A673 (cell line): ENCODE measurements at regions not wholly inside any gene's neighbourhood (a gene's known extent, or its start where the extent isn't known, plus 50 kb on each side); places are given as distances from the start of the nearest gene placed in this dataset.

Experiments used
- BruUV-seq: library from RNA; stranded (reverse); fragments of 400-500 nt; replicated peaks from 2 replicates; lab custom pipeline; 2021; lab: Mats Ljungman, UMichigan
- CTCF ChIA-PET: fragments of 300-600 bp; sonication (Branson Sonifier 250); formaldehyde crosslinking; loops from one replicate; lab custom pipeline; 2022; ENCODE audit warnings: antibody characterized with exemption; lab: Charles Lee
- POLR2A ChIA-PET: fragments of 300-600 bp; sonication (Branson Sonifier 250); formaldehyde crosslinking; loops from one replicate; lab custom pipeline; 2022; ENCODE audit warnings: antibody characterized with exemption; ENCODE audit not compliant: low non-redundant PET; lab: Charles Lee
- DNase-seq: peaks from one replicate; pipeline ENCODE4 v3.0.0-alpha.2; 2015; ENCODE audit warnings: low spot score
- H3K27ac ChIP-seq: fragments of 200-600 bp; sonication (generic); 2 replicates; pipeline ENCODE4 v1.5.1; 2016; ENCODE audit warnings: mixed run types, low read depth, mild to moderate bottlenecking, mixed read lengths, antibody characterized with exemption, low read length; ENCODE audit not compliant: poor library complexity, severe bottlenecking
- H3K27me3 ChIP-seq: fragments of 200-600 bp; sonication (generic); replicated peaks from 2 replicates; pipeline ENCODE4 v1.6.1; 2017; ENCODE audit warnings: mixed run types, low read depth, mild to moderate bottlenecking, mixed read lengths, antibody characterized with exemption, low read length; ENCODE audit not compliant: insufficient read depth, poor library complexity
- H3K36me3 ChIP-seq: fragments of 200-600 bp; sonication (generic); 2 replicates; pipeline ENCODE4 v1.6.1; 2016; ENCODE audit warnings: mixed run types, mild to moderate bottlenecking, mixed read lengths, antibody characterized with exemption, low read length; ENCODE audit not compliant: insufficient read depth, poor library complexity, severe bottlenecking
- H3K4me1 ChIP-seq: fragments of 200-600 bp; sonication (generic); 2 replicates; pipeline ENCODE4 v1.6.1; 2017; ENCODE audit warnings: mixed run types, mild to moderate bottlenecking, mixed read lengths, antibody characterized with exemption, low read length; ENCODE audit not compliant: insufficient read depth, poor library complexity, severe bottlenecking
- H3K4me3 ChIP-seq: fragments of 200-600 bp; sonication (generic); 2 replicates; pipeline ENCODE4 v1.5.1; 2016; ENCODE audit warnings: low read depth, mixed run types, mild to moderate bottlenecking, mixed read lengths, low read length; ENCODE audit not compliant: poor library complexity, severe bottlenecking
- H3K9me3 ChIP-seq: fragments of 200-600 bp; sonication (generic); 2 replicates; pipeline ENCODE4 v1.6.1; 2016; ENCODE audit warnings: mixed run types, low read depth, mild to moderate bottlenecking, mixed read lengths, antibody characterized with exemption, low read length; ENCODE audit not compliant: poor library complexity, severe bottlenecking
- CTCF ChIP-seq: fragments of 300-800, 200-600 bp; sonication (generic); conservative IDR thresholded peaks from 2 replicates; pipeline ENCODE4 v1.5.1; 2017; ENCODE audit warnings: low read depth, mild to moderate bottlenecking, antibody characterized with exemption, low read length, moderate library complexity, mixed read lengths
- EZH2 ChIP-seq: fragments of 200-600 bp; sonication (generic); IDR thresholded peaks from 2 replicates; pipeline ENCODE4 v1.6.1; 2017; ENCODE audit warnings: borderline replicate concordance, low read depth, mild to moderate bottlenecking, mixed read lengths, antibody characterized with exemption, low read length; ENCODE audit not compliant: poor library complexity, severe bottlenecking
- intact Hi-C: fragments of 100-400 bp; cut with micrococcal nuclease; formaldehyde crosslinking; loops from one replicate; pipeline ENCODE4 v1.10.0; 2022; ENCODE audit not compliant: unreplicated experiment

GRCh38 chr16:75836347-75837010, 110.2 kb upstream of the CPHXL start:
- CTCF ChIA-PET = no interaction called here
- BruUV-seq = no TSS peak

GRCh38 chr16:75837264-75837663, 111.0 kb upstream of the CPHXL start:
- DNase-seq = no peak
- ChIA-PET POLR2A (interaction anchor here (0.7 kb wide), 1 partner anchor 1455 kb away, joined by 5 read pairs; no protein-coding TSS in a partner anchor), CTCF (no interaction called here)
- H3K27me3 ChIP-seq = peaks cover 7% of the 10 kb centered on the region
- no peaks in the 10 kb centered on the region for H3K4me1 ChIP-seq
- intact Hi-C loops = no loop called here
- H3K9me3 ChIP-seq = no peaks in the 10 kb centered on the region
- H3K27ac ChIP-seq = no peak overlapping the region
- BruUV-seq = no TSS peak
- TF ChIP-seq CTCF = no peak
- TF ChIP-seq EZH2 = no peak
- no peaks in the 10 kb centered on the region for H3K36me3 ChIP-seq
- no peak overlapping the region for H3K4me3 ChIP-seq

More at GRCh38 chr16:75836347-75837010, 110.2 kb upstream of the CPHXL start:
- Histone ChIP-seq H3K9me3 (no peaks in the 10 kb centered on the region), H3K4me1 (no peaks in the 10 kb centered on the region), H3K4me3 (no peak overlapping the region), H3K27ac (no peak overlapping the region), H3K36me3 (no peaks in the 10 kb centered on the region), H3K27me3 (peaks cover 7% of the 10 kb centered on the region)
- TF ChIP-seq CTCF (no peak), EZH2 (no peak)
- DNase-seq = no peak
- intact Hi-C loops = no loop called here
- POLR2A ChIA-PET = interaction anchor here (0.7 kb wide), 1 partner anchor 1455 kb away, joined by 5 read pairs; no protein-coding TSS in a partner anchor

- H3K9me3 ChIP-seq = no peaks in the 10 kb centered on the region
- H3K36me3 ChIP-seq = no peaks in the 10 kb centered on the region
- no peak overlapping the region for H3K4me3 ChIP-seq
- ChIA-PET POLR2A (no interaction called here), CTCF (no interaction called here)
- no peak overlapping the region for H3K27ac ChIP-seq
- BruUV-seq = no TSS peak
- no peak for TF ChIP-seq EZH2
- TF ChIP-seq CTCF = no peak
- no peak for DNase-seq
- peaks cover 7% of the 10 kb centered on the region for H3K27me3 ChIP-seq
- no peaks in the 10 kb centered on the region for H3K4me1 ChIP-seq
- intact Hi-C loops = no loop called here
These were observed 111.4 kb upstream of the CPHXL start for GRCh38 chr16:75837681-75838080.
